SKM-1 treated with dmso at 0.1 percent for 144 hours (cell line): ENCODE measurements at regions not wholly inside any gene's neighbourhood (a gene's known extent, or its start where the extent isn't known, plus 50 kb on each side); places are given as distances from the start of the nearest gene placed in this dataset.

Experiments used
- DNase-seq: peaks from one replicate; lab custom pipeline; 2025; ENCODE audit not compliant: unreplicated experiment; lab: John Stamatoyannopoulos, UW

GRCh38 chr2:181374781-181375675 is 82.2 kb upstream of the ITGA4 start:
- DNase-seq: no peak

- no peak for DNase-seq
Observed at GRCh38 chr2:181376442-181376841, 80.7 kb upstream of the ITGA4 start.

DNA sequence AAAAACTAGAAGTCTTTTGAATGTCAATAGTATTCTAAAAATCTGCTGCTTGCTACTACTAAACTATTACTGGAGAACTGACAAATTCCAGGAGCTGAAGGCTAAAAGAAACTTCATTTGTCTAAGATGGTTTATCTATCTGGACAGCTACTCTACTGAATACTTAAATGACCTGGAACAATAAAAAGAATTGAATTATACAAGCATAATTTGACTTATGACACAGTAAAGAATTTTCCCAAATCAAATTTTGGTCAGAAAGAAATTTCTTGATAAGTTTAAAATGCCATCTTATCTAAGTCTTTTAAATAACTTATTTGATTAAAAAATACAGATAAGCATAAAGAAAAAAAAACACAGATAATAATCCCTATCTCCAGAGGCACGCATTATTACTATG is 80.2 kb upstream of the ITGA4 start:
- no peak for DNase-seq

DNA sequence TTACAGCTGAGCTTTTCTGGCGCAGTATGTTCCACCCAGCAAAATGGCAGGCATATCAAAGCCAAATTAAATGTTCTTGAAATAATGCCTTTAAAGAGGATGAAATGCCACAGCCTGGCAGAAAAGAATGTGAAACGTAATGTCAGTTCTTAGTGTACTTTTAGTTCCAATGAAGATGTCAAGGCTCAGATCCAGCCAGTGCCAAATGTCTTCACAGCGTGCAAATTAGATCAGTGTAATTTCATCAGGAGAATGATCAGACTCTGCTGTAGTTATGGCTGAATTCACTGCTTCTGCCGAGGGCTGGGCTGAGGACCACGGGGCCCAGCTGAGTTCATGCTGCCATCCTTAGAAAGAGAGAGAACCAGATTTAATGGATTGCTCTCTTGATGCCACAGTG is 78.7 kb upstream of the ITGA4 start:
- no peak for DNase-seq

DNA sequence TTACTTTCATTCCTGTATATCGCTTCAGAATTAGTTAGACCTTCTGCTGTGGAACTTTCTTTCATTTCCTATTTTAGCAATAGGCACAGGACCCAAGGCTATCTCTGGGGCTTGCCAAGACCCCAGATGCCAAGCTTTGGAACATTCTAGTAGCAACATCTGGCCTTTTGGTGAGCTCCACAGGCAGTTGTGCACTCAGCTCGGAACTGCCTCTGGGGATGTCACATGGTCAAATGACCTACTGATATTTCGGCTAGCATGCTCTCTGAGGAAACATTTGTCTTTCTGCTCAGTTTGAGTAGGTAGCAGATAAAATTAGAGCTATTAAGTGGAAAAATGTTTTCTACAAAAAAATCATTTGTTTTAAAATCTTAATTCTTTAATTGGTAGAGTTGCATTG is 76.6 kb upstream of the ITGA4 start:
- no peak for DNase-seq

DNA sequence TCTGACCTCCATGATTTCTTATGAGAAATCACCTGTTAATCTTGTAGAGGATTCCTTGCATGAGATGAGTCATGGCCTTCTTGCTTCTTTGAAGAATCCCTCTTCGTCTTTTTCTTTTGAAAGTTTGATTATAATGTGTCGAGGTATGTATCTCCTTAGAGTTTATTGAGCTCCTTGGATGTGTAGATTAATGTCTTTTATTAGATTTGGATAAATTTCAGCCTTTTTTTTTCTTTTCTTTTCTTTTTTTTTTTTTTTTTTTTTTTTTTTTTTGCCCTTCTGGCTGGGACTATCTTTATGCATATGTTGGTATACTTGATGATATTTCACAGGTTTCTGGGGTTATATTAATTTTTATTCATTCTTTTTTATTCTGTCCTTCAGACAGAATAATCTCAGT is 72.3 kb upstream of the ITGA4 start:
- no peak for DNase-seq

GRCh38 chr2:181389524-181389923 is 67.7 kb upstream of the ITGA4 start:
- no peak for DNase-seq

DNA sequence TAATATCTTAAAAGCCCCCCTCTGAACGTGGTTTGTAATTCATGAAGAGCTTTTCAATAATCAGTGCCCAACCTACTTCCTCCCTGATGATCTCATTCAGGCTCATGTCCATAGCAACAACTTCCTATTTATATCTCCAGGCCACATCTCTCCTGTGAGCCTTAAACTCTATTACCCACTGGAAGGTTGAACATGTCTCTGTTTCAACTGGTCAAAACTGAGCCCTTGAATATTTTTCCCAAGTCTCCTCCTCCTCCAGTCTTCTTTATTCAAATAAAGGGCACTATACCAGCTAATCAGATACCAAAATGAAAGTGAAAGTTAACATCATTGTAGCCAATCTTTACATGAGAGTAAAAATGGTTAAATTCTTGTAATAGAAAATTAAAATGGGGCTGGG is 63.7 kb upstream of the ITGA4 start:
- peak; percentile 86 for DNase-seq

DNA sequence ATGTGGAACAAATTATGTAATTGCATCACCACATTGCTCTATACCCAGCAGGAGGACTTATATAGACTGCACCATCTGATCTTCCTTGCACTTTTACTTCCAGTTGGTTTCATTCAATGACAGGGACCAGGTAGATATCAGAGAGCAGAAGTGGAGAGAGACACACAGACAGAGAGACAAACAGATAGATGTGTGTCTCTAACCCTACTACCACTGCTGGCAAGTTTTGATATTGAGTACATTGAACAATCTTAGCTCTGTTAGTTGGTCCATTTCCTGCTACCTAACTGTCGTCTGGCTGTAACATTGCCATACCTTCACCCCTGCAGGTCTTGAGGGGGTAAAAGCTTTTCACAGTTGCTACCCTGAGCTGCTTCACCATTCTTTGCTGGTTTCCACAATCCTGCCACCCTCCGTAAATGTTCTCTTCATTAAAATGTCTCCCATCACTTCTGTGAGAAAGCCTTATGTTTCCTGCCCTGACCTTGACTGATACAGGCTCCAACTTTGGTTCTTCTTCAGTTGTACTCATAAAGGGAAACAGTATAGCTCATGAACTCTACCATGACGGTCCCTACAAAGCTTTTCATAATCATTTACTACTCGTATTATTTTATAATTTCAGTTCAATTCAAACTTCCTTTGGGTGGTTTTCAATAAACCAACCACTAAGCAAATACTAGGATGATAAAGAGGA is 62.3 kb upstream of the ITGA4 start:
- no peak for DNase-seq

GRCh38 chr2:181395851-181396250 is 61.3 kb upstream of the ITGA4 start:
- peak; percentile 46 for DNase-seq

- DNase-seq: no peak
Observed at GRCh38 chr2:181396256-181397123, 60.7 kb upstream of the ITGA4 start.

GRCh38 chr2:181397331-181397730 is 59.9 kb upstream of the ITGA4 start:
- DNase-seq: no peak

- DNase-seq: no peak
Observed at GRCh38 chr2:181398000-181398399, 59.2 kb upstream of the ITGA4 start.

GRCh38 chr2:181399027-181399426 is 58.2 kb upstream of the ITGA4 start:
- DNase-seq: no peak

DNA sequence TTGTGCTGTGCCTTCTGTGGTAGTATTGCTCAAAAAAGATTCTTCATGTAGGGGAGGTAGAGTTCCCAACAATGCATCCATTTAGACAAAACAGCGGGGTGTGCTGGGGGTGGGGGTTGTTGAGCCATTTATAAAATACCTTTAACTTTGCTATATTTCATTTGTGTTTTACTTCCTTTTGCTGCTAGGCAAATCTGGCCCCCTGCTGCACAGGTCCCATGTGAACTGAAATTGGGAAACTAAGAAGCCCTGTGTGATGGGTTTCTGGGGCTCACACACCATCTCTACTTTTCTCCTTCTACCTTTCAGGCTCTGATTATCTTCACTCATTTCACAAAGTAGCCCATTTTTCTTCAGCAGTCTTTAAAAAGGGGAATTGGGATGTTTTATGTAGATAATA is 52.7 kb upstream of the ITGA4 start:
- DNase-seq: no peak

DNA sequence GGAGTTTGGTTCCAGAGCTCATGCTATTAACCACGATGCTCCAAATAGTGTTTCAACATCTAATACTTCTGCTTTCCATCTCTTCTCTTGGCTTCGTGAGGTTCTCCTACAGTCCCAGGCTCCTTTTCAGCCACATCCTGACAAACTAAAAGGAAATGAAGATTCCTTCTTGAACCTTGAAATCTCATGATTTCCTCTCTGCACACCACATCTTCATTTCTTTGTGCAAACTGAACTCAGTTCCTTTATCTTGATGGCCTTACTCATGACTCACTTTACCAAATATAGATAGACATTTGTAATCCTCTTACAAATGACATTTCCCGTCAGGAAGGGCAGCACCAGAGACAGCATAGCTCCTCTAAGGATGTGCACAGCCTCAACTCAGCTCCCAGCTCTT is 50.0 kb upstream of the ITGA4 start:
- peak; percentile 90 for DNase-seq
